ENCODE measurements at regions not wholly inside any gene's neighbourhood (a gene's known extent, or its start where the extent isn't known, plus 50 kb on each side); places are given as distances from the start of the nearest gene placed in this dataset.

DNA sequence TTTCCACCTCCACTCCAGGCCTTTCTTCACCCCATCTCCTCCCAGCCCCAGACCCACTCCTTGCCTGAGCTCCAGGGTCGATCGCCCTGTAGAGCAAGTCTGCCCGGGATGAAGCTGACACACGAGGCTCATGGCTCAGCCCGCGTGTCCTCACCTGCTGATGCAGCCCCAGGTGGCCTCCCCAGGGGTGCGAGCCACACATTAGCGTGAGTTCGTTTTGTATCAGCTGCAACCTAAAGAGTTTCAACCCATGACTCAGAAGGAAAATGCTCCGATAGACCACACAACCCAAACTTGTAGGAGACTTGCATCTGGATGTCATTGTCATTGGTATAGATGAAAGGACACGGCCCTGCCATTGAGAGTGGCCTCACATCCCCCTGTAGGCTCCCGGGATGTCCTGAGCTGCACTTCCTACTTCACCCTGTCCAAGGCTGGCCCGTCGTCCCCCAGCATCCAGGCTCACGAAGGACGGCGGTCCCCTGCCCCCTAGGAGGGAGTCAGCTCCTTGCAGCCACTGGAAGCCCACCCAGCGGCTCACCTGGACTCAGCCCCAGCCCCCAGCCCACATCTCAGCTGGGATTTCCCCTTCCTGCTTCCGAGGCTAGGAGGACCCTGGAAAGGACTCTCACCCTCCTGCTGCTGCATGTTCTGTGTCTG lies 97.7 kb downstream of the HTR5A start:
- no peak for TF ChIP-seq CTCF (IDR thresholded peaks at IDR 0.05; ENCODE audit: partially characterized antibody, unreplicated experiment)
- Mint-ChIP-seq H3K4me3 (ENCODE audit: unreplicated experiment) (no peak overlapping the region), H3K4me1 (ENCODE audit: low read depth, unreplicated experiment) (no peaks in the 10 kb centered on the region), H3K27me3 (ENCODE audit: unreplicated experiment) (peaks cover 9% of the 10 kb centered on the region), H3K36me3 (ENCODE audit: unreplicated experiment) (peaks cover 7% of the 10 kb centered on the region), H3K9me3 (ENCODE audit: unreplicated experiment) (peaks cover 7% of the 10 kb centered on the region), H3K27ac (ENCODE audit: unreplicated experiment) (no peak overlapping the region)
- DNase-seq = no peak

- no peak for TF ChIP-seq CTCF (IDR thresholded peaks at IDR 0.05; ENCODE audit: partially characterized antibody, unreplicated experiment)
- DNase-seq = no peak
- Mint-ChIP-seq H3K27ac (ENCODE audit: unreplicated experiment) (no peak overlapping the region), H3K4me1 (ENCODE audit: low read depth, unreplicated experiment) (peaks cover under 1% of the 10 kb centered on the region), H3K36me3 (ENCODE audit: unreplicated experiment) (peaks cover 10% of the 10 kb centered on the region), H3K4me3 (ENCODE audit: unreplicated experiment) (no peak overlapping the region), H3K27me3 (ENCODE audit: unreplicated experiment) (peaks cover 8% of the 10 kb centered on the region), H3K9me3 (ENCODE audit: unreplicated experiment) (peaks cover 7% of the 10 kb centered on the region)
Measured at GRCh38 chr7:155168597-155169480, 98.7 kb downstream of the HTR5A start.

DNA sequence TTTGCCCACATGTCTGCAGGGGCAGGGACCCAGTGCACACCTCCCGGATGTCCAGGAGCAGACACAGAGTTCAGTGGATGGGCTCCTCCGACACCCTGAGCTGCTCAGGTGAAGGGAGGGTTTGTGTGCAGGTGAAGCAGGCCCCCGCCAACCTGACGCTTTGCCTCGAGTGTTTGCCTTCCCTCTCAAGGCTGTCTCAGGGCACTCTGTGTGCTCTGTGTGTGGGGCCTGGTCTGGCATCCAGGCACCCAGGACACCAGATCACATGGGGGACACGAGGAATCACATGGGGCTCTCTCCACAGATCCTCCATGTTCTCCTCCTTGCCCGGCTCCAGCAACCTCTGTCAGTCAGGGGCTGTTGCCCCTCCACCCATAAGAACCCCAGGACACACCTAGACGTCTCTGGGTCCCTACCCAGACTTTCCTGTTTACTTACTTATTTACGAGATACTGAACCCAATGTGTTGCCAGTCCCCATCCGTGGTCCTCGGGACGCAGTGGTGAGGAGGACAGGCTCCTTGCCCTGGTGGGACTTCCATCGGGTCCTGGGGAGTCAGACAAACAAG lies 99.5 kb downstream of the HTR5A start:
- H3K4me1 Mint-ChIP-seq (ENCODE audit: low read depth, unreplicated experiment) = peaks cover 1% of the 10 kb centered on the region
- peaks cover 10% of the 10 kb centered on the region for H3K36me3 Mint-ChIP-seq (ENCODE audit: unreplicated experiment)
- H3K27ac Mint-ChIP-seq (ENCODE audit: unreplicated experiment) = no peak overlapping the region
- H3K9me3 Mint-ChIP-seq (ENCODE audit: unreplicated experiment) = peaks cover 9% of the 10 kb centered on the region
- no peak overlapping the region for H3K4me3 Mint-ChIP-seq (ENCODE audit: unreplicated experiment)
- no peak for DNase-seq
- no peak for TF ChIP-seq CTCF (IDR thresholded peaks at IDR 0.05; ENCODE audit: partially characterized antibody, unreplicated experiment)
- H3K27me3 Mint-ChIP-seq (ENCODE audit: unreplicated experiment) = peaks cover 10% of the 10 kb centered on the region

- peaks cover 9% of the 10 kb centered on the region for H3K9me3 Mint-ChIP-seq (ENCODE audit: unreplicated experiment)
- no peak overlapping the region for H3K27ac Mint-ChIP-seq (ENCODE audit: unreplicated experiment)
- H3K36me3 Mint-ChIP-seq (ENCODE audit: unreplicated experiment) = peaks cover 10% of the 10 kb centered on the region
- TF ChIP-seq CTCF (IDR thresholded peaks at IDR 0.05; ENCODE audit: partially characterized antibody, unreplicated experiment) = no peak
- DNase-seq = no peak
- H3K4me3 Mint-ChIP-seq (ENCODE audit: unreplicated experiment) = no peak overlapping the region
- peaks cover 9% of the 10 kb centered on the region for H3K27me3 Mint-ChIP-seq (ENCODE audit: unreplicated experiment)
- H3K4me1 Mint-ChIP-seq (ENCODE audit: low read depth, unreplicated experiment) = peaks cover 1% of the 10 kb centered on the region
Measured at GRCh38 chr7:155170331-155170730, 100.2 kb downstream of the HTR5A start.
